OCI-LY3 (cell line): ENCODE measurements at regions not wholly inside any gene's neighbourhood (a gene's known extent, or its start where the extent isn't known, plus 50 kb on each side); places are given as distances from the start of the nearest gene placed in this dataset.
"Not testable (repeated sequence)": the region's sequence is repeated elsewhere in the genome, so short reads cannot be mapped to it uniquely, and the experiment has no call there.

Experiments
- H2AFZ ChIP-seq: fragments of 200-600, 300-600 bp; shearing (Covaris generic); 2 replicates; pipeline ENCODE4 v1.6.0; 2014; ENCODE audit warnings: antibody characterized with exemption, low read depth, low read length
- H3K27ac ChIP-seq: fragments of 200-600, 300-600 bp; sonication (generic); 2 replicates; pipeline ENCODE4 v1.5.1; 2014; ENCODE audit warnings: mild to moderate bottlenecking, low read length, moderate library complexity, mixed read lengths
- H3K27me3 ChIP-seq: fragments of 200-600, 300-600 bp; sonication (generic); 2 replicates; pipeline ENCODE4 v1.6.1; 2014; ENCODE audit warnings: low read depth, low read length, mixed read lengths
- H3K36me3 ChIP-seq: fragments of 200-600, 300-600 bp; sonication (generic); replicated peaks from 2 replicates; pipeline ENCODE3; 2014; ENCODE audit warnings: low read depth, low read length, mixed read lengths
- H3K4me1 ChIP-seq: fragments of 300-600, 200-600 bp; sonication (generic); 2 replicates; pipeline ENCODE4 v1.6.1; 2014; ENCODE audit warnings: low read length, mixed read lengths
- H3K4me2 ChIP-seq: fragments of 200-600, 300-600 bp; sonication (generic); 2 replicates; pipeline ENCODE4 v1.6.1; 2014; ENCODE audit warnings: low read length, mixed read lengths
- H3K4me3 ChIP-seq: fragments of 300-600, 200-600 bp; sonication (generic); 2 replicates; pipeline ENCODE4 v1.5.1; 2014; ENCODE audit warnings: antibody characterized with exemption, mild to moderate bottlenecking, low read length, moderate library complexity
- H3K79me2 ChIP-seq: fragments of 300-600, 200-600 bp; shearing (Covaris generic); 2 replicates; pipeline ENCODE4 v1.6.1; 2014; ENCODE audit warnings: mild to moderate bottlenecking, low read length, mixed read lengths
- H3K9ac ChIP-seq: fragments of 300-600, 200-600 bp; shearing (Covaris generic); 2 replicates; pipeline ENCODE4 v1.6.0; 2014; ENCODE audit warnings: mild to moderate bottlenecking, low read length, moderate library complexity
- H3K9me3 ChIP-seq: fragments of 200-600, 300-600 bp; shearing (Covaris generic); 2 replicates; pipeline ENCODE4 v1.6.1; 2014; ENCODE audit warnings: low read length, mixed read lengths; ENCODE audit not compliant: insufficient read depth
- H4K20me1 ChIP-seq: fragments of 200-600, 300-600 bp; sonication (generic); 2 replicates; pipeline ENCODE4 v1.6.1; 2016; ENCODE audit warnings: low read length, mixed read lengths; ENCODE audit not compliant: insufficient read depth
- CTCF ChIP-seq: fragments of 200-600, 300-600 bp; sonication (generic); IDR thresholded peaks from 2 replicates; pipeline ENCODE4 v1.5.1; 2014; ENCODE audit warnings: antibody characterized with exemption, low read length, low read depth
- EZH2phosphoT487 ChIP-seq: fragments of 200-600 bp; shearing (Covaris generic); IDR thresholded peaks from 2 replicates; pipeline ENCODE4 v1.6.1; 2018; ENCODE audit warnings: antibody characterized with exemption, mixed run types, low read depth

DNA sequence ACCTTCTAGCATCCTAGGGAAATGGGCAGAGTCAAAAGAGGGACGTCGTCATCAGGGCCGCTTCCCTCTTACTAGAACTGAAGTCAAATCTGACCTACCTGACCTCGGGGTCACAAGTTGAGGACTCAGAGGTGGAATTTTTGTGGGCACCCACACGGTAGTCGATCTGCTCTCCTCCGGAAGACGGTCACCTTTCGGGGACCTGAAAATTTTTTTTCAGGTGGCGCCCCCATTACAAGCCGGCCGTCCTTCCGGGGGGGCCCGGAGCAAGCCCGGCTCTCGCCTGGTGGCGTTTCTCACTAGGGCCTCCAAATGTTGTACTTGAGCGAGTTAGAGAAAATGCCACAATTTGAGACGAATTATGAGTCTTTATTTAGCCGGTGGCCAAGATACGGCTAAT, 157.5 kb upstream of the FRG2C start:
- Histone ChIP-seq H3K4me2 (no peak overlapping the region), H3K9me3 (no peaks in the 10 kb centered on the region), H3K79me2 (no peaks in the 10 kb centered on the region), H3K27me3 (no peaks in the 10 kb centered on the region), H4K20me1 (no peaks in the 10 kb centered on the region), H3K4me1 (no peaks in the 10 kb centered on the region), H3K4me3 (no peak overlapping the region), H3K27ac (no peak overlapping the region), H2AFZ (no peak overlapping the region), H3K9ac (no peak overlapping the region), H3K36me3 (no peaks in the 10 kb centered on the region)
- TF ChIP-seq CTCF (no peak), EZH2phosphoT487 (no peak)

DNA sequence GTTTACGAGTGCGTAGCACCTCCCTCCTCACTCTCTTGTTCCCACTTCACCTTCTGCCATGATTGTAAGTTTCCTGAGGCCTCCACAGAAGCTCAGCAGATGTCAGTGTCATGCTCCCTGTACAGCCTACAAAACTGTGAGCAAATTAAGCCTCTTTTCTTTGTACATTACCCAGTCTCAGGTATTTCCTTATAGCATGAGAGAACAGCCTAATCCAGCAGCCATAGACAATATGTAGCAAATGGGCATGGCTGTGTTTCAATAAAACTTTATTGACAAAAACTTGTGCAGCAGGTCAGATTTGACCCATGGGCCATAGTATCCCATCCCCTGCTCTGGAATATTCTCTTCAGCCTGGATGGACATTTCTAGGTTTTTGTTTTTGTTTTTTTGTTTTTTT, 156.2 kb upstream of the FRG2C start:
- not testable (repeated sequence) for H3K4me3 ChIP-seq

GRCh38 chr3:75527657-75528056, 136.5 kb upstream of the FRG2C start:
- H3K27ac ChIP-seq, H4K20me1 ChIP-seq, H3K36me3 ChIP-seq, H2AFZ ChIP-seq, H3K79me2 ChIP-seq, H3K4me2 ChIP-seq, H3K9me3 ChIP-seq, H3K9ac ChIP-seq, H3K27me3 ChIP-seq, H3K4me1 ChIP-seq, H3K4me3 ChIP-seq: not testable (repeated sequence)

More for the DNA sequence above, 156.2 kb upstream of the FRG2C start:
- H4K20me1 ChIP-seq, H3K27me3 ChIP-seq, H3K9me3 ChIP-seq, H2AFZ ChIP-seq, H3K9ac ChIP-seq, H3K27ac ChIP-seq, H3K79me2 ChIP-seq, H3K4me1 ChIP-seq, H3K4me2 ChIP-seq, H3K36me3 ChIP-seq: not testable (repeated sequence)

DNA sequence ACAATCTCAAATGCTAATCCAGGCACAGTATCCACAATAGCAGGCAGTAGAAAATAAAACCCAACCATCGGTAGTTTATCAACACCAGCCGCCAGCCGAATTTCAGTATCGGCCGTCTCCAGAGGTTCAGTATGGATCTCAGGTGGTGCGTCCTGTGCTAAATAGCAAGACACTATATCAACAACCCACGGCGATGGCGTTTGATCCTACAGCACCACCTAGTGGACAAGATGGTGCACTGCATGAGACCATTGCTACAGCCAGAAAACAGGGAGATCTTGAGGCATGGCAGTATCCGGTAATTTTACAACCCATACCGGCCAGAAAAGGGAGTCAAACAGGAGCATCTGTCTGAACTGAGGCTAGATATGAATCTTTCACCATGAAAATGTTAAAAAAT, 112.0 kb upstream of the FRG2C start:
- not testable (repeated sequence) for H2AFZ ChIP-seq, H3K36me3 ChIP-seq, H3K9ac ChIP-seq, H3K4me3 ChIP-seq, H3K4me2 ChIP-seq, H3K4me1 ChIP-seq, H3K79me2 ChIP-seq, H3K9me3 ChIP-seq, H4K20me1 ChIP-seq, H3K27ac ChIP-seq, H3K27me3 ChIP-seq

DNA sequence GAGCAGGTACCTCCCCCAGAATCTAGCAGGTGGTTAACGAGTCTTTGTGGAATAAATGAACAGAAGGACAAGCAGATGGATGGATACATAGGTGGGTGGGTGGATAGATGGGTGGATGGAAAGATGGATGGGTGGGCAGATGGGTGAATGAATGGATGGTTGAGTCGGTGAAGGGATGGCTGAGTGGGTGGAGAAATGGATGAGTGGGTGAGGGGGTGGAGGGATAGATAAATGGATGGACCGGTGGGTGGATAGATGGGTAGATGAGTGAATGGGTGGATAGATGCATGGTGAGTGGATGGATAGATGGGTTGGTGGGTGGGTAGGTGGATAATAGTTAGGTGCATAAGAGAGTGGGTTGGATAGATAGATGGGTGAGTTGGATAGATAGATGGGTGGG, 99.7 kb upstream of the FRG2C start:
- not testable (repeated sequence) for H3K27ac ChIP-seq, H4K20me1 ChIP-seq, H3K4me3 ChIP-seq, H3K36me3 ChIP-seq, H2AFZ ChIP-seq, H3K4me1 ChIP-seq, H3K9me3 ChIP-seq, H3K27me3 ChIP-seq, H3K4me2 ChIP-seq, H3K79me2 ChIP-seq, H3K9ac ChIP-seq

GRCh38 chr3:75572303-75572702, 91.8 kb upstream of the FRG2C start:
- H2AFZ ChIP-seq, H3K4me2 ChIP-seq, H3K27me3 ChIP-seq, H3K9ac ChIP-seq, H3K9me3 ChIP-seq, H3K4me3 ChIP-seq, H3K36me3 ChIP-seq, H3K4me1 ChIP-seq, H4K20me1 ChIP-seq, H3K27ac ChIP-seq, H3K79me2 ChIP-seq: not testable (repeated sequence)

- H3K9me3 ChIP-seq, H2AFZ ChIP-seq, H3K79me2 ChIP-seq, H3K4me1 ChIP-seq, H3K4me3 ChIP-seq, H3K36me3 ChIP-seq, H3K4me2 ChIP-seq, H3K9ac ChIP-seq, H4K20me1 ChIP-seq, H3K27me3 ChIP-seq, H3K27ac ChIP-seq: not testable (repeated sequence)
Measured at GRCh38 chr3:75579091-75579490, 85.0 kb upstream of the FRG2C start.

- H4K20me1 ChIP-seq, H2AFZ ChIP-seq, H3K79me2 ChIP-seq, H3K9ac ChIP-seq, H3K27me3 ChIP-seq, H3K9me3 ChIP-seq, H3K27ac ChIP-seq, H3K4me2 ChIP-seq, H3K4me3 ChIP-seq, H3K36me3 ChIP-seq, H3K4me1 ChIP-seq: not testable (repeated sequence)
Measured at GRCh38 chr3:75579536-75579935, 84.6 kb upstream of the FRG2C start.

DNA sequence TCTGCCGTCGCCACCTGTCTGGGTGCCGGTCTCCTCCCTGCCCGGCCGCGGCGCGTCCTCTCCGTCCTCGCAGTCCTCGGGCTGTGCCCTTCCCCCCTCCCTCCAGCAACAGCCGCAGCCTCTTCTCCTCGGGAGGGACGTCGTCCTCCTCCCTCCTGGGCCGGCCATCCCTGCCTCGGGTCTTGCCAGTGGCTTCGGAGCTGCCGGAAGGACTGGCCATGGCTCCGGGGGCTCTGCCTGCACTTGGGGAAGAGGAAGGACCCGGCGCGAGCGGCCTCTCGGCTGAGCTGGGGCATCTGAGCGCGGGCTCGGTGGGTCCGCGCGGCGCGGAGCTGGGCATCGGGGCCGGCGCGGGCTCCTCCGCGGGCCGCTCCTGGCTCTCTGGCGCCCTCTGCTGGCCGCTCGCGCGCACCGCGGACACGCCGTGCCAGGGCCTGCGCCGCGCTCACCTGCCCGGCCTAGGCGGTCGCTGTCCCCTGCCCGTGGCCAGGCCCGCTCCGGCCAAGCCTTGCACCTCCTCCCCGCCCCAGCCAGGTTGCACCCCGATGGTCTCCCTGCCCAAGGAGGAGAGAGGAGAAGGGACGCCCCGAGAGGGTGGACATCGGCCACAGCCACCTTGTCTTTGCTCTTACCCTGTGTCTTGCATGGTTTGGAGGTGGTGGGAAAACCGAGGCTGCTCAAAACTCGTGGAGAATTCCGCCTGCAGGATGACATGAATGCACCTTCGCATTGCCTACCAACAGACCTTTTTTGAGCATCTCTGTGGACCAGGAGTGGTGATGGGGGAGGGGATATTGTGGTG, 83.9 kb upstream of the FRG2C start:
- not testable (repeated sequence) for H3K79me2 ChIP-seq, H3K9ac ChIP-seq, H4K20me1 ChIP-seq, H3K27ac ChIP-seq, H3K36me3 ChIP-seq, H3K4me3 ChIP-seq, H3K9me3 ChIP-seq, H3K27me3 ChIP-seq, H3K4me1 ChIP-seq, H3K4me2 ChIP-seq, H2AFZ ChIP-seq
